Glomerular visceral epithelial cell (primary cell): ENCODE measurements at regions not wholly inside any gene's neighbourhood (a gene's known extent, or its start where the extent isn't known, plus 50 kb on each side); places are given as distances from the start of the nearest gene placed in this dataset.

ENCODE experiments used
- DNase-seq: peaks from one replicate; pipeline ENCODE4 v3.0.0-alpha.2; 2016; ENCODE audit errors: extremely low spot score

DNA sequence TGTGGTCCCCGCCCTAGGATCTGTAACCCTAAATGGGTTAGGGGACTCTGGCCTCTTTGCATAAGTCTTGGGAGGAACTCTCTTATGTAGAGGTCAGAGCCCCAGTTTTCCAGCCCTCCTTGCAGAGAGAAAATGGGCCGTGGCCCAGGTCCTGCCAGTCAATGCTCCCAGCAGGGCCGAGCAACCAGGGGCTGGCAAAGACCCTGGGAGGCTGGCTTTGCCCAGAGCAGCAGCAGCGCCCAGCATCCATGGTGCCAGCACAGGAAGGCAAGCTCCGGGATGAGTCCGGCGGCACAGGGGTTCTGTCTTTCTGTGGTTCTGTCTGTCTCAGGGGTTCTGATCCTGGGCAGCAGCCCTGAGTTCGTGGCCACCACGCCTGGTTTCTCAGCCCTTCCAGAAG is 684.8 kb downstream of the BRD1 start:
- DNase-seq, result no peak

DNA sequence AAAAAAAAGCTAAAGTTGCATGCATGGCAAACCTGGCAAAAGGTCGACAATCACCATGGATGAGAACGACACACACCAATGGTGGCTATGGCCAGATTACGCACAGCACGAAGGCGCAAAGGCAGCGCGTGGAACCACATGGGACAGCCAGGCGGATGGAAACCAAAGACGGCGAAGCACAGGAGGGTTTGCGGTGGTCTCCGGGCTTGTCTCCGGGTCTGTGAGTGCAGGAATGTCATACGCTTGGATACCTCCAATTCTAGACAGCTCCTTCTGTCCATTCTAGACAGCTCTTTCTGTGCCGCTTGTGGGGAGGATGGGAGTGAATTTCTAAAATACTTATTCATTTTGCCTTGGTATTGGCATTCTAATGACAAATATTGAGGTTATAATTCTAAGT is 685.4 kb downstream of the BRD1 start:
- DNase-seq, result no peak

DNA sequence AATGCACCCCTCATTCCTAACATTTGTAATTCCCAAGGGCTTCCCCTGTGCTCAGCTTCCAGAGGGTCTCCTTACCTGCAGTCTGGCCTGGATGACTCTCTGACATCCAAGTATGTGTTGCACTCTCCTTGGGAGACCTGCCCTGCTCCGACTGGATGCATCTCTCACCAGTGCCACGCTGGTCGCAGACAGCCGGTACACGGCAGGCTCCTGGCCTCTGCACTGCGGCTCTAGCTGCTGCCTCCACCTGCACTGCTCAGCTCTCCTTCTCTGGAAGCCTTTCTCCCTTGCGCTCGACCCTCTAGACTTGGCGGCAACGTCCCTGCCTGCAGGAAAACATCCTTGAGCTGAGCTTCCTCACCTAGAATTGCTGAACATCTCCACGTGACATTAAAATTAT is 685.9 kb downstream of the BRD1 start:
- DNase-seq, result no peak

DNA sequence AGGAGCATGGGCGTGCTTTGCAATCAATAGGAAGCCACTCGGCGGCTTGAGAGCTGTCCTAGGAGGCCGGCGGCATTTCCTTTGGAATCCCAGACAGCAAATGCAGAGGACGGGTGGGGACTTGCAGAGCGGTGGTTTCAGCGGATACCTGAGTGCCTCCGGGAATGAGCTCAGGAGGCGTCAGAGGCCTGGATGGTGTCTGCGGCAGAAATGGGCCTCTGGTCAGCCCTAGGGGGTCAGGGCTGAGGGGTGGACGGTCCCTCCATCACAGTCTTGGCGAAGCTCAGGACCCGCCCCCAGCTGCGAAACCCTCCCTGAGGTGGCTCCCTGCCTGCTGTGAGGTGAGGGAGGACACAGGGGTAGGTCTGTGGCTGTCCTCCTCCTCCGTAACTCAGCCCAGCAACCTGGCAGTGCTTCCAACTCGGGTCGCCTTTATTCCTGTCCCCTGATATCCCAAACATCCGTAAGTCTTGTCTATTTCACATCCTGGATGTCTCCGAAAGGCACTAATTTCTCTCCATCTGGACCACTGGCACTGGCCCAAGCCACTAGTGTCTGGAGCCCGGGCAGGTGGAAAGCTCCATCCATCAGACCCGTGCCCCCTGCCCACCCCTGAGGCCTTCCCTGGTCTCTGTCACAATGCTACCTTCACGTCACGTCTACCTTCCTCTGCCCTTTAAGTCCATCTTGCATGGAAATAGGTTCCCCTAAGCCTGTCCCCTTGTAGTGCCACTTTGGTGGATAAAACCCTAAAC is 686.6 kb downstream of the BRD1 start:
- no peak for DNase-seq

DNA sequence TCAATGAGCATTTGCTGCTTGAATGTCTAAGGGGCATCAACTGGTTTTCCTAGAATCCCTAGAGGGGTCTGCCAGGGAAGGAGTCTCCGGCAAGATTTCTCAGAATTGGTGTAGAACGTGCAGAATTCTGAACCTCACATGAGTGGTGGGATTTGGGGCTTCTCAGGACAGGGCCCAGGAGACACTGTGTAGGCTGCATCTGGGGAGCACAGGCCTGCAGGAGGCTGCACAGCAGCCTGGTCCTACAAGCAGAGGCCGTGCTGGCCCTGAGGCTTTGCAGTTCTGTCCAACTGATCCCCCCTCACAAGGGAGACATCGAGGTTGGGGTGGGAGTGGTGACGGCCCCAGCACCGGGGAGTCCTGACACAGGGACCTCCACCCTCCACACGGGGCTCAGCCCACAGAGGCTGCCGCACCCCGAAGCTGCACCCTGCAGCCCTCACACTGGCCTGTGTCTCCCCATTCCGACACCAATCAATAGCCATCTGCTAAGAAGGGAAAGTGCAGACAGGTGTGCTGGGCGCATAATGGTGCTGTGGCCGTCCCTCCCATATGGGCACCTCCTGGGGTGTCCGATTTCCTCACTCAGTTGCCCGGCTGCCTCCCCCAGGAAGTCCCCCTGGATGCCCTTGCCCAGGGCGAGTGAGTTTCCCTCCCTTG is 688.1 kb downstream of the BRD1 start:
- DNase-seq, result no peak

DNA sequence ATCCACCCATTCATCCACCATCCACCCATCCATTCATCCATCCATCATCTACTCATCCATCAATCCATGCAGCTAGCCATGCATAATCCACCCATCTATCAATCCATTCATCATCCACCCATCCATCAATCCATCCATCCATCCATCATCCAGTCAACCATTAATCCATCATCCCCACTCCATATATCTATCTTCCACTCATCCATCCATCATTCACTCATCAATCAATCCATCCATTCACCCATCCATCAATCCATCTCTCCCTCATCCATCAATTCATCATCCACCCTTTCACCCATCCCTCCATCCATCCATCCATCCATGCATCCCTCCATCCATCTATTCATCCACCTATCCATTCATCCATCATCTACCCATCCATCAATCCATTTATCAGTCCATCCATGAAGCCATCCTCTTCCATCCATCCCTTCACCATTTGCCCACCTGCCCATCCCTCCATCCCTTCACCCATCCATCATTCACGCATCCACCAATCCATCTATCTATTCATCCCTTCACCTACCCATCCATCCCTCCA is 689.4 kb downstream of the BRD1 start:
- no peak for DNase-seq

DNA sequence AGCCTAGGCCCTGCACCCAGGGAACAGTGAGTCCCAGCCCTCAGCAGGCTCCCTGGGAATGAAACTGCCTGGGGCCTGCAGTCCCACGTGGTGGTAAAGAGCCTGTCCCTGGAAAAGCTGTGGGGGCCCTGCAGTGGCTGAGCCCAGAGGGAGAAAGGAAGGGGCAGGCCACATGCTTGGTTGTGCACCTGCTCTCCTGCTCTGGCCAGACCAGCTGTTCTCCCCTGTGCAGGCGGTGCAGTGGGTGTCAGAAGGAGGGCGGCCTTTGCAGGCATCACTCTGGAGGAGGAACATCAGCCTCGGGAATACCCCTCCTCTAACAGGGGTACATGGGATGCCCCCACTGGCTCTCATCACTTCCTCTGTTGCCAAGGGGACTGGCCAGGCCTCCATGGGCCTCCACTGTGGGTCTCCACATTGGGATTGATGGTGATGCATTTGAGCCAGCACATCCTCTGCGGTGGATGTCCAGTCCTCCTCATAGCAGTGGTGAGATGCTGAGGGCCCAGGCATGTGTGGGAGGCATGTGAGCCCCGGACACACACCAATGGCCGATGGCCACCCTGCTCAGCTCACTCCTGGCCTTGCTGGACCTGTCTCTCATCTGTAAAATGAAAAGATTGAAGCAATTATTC is 690.4 kb downstream of the BRD1 start:
- no peak for DNase-seq

DNA sequence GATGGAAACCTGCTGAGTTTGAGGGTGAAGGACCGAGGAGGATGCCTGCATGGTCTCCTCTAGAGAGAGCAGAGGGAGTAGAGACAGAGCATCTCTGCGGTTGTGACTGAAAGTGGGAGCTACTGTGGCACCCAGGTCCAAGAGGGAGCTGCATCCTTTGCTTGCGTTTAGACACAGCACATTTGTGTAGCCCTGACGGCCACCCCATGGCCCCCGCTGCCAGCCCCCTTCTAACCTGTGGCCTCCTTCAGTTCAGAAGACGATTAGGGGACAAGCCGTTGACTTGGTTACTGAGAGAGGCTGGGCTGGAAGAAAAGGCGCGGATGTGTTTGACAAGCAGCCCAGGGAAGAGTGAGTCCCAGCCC is 690.9 kb downstream of the BRD1 start:
- DNase-seq, result no peak

DNA sequence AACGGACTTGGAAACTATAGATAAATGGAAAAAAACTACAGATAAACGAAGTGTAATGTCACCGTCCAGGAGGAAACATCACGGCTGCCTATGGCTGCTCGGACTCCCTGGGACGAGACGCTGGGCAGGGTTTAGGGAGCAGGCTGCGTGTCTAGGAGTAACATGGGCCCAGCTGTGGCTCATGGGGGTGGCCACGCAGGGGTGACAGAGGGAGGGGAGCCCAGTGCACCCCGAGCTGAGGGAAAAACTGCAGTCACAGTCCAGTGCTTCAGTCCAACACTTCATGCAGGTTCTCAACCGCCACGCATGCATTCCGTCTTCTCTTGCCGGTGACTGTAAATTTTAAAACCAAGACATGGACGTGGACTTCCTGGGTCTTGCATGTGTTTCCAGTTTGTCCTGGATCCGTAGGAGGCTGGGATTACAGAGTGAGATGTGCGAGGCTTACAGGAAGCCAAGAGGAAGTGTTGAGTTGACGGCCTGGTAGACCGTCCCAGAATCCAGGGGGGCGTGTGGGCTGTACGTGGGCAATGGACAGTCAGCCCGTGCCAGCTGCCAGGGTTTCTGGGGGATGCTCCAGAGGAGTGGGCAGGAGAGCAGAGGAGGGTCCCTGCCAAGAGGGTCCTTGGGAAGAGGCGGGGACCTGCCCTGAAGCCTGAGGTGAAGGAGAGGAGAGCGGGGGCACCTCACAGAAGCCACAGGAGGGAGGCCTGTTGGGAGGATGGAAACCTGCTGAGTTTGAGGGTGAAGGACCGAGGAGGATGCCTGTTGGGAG is 691.4 kb downstream of the BRD1 start:
- no peak for DNase-seq

DNA sequence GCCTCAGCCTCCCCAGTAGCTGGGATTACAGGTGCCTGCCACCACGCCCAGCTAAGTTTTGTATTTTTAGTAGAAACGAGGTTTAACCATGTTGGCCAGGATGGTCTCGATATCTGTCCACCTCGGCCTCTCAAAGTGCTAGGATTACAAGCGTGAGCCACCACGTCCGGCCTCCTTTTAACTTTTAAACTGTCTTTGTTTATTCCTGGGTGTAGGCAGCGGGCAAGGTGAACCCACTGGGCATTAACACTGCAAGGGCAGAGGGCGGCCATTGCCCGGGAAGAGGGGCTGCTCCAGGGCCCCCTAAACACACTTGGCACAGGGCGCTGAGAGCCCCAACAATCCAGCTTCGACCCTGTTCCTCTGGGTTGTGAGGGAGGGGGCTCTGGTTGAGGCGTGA is 693.6 kb downstream of the BRD1 start:
- no peak for DNase-seq

DNA sequence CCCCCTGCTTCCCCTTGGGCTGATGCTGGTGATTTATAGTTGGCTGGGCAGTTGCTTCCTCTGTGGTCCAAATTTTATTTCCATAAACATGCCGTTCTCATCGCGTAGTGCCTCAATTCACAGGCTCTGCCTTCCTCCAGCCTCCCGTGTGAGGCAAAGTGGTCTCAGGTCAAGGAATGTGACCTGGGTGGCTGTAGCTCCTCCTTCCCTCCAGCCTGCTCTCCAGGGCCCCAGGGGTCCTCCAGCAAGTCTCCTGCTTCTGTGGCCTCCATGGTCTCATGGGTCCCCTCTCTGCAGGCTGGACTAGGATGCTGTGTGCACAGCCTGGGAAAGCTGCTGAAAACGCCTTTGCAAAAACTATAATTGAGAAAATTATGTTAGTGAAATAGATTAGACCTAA is 694.1 kb downstream of the BRD1 start:
- no peak for DNase-seq

DNA sequence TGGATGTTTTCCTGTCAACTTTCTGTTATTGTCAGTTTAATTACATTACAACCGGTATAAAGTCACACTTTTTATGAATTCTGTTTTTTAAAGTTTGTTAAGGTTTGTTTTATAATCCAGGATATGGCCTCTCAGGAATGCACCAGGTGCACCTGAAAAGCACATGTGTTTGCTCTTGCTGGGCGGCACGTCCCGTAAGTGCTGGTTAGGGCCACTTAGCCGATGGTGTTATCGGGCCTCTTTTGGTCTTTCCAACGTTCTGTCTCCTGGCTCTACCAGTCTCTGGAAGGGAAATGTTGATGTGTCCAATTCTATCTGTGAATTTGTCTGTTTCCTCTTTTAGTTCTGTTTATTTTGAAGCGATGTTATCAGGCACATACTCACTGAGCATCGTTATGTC is 695.7 kb downstream of the BRD1 start:
- no peak for DNase-seq

DNA sequence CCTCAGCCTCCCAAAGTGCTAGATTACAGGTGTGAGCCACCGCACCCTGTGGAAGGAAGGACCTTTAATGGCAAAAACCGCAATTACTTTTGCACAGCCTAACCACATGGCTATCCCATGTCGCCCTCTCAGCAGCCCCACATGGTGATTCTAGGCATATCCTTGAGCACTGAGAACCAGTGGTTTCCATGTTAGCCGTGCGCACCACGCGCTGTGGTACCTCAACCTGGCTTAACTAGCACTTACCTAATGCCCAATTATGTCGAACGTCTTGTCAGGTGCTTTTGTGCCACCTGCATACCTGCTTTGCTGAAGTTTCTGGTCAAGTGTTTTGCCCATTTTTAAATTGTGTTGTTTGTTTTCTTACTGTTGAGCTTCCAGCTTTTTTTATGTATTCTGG is 697.9 kb downstream of the BRD1 start:
- DNase-seq, result no peak

DNA sequence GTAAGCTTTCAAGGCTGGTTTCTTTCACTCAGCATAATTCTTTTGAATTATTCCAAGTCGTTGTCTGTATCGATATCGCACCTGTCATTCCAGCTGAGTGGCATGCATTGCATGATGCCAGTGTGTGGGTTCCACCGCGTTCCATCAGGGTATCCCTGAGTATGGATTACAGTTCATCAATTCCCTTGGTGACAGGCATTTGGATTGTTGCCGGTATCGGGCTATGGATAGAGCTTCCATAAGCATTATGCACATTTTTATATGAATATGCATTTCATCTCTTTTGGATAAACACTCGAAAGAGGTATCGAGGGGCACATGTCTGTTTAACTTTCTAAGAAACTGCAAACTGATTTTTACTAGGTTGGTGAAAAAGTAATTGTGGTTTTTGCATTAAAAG is 698.8 kb downstream of the BRD1 start:
- no peak for DNase-seq

DNA sequence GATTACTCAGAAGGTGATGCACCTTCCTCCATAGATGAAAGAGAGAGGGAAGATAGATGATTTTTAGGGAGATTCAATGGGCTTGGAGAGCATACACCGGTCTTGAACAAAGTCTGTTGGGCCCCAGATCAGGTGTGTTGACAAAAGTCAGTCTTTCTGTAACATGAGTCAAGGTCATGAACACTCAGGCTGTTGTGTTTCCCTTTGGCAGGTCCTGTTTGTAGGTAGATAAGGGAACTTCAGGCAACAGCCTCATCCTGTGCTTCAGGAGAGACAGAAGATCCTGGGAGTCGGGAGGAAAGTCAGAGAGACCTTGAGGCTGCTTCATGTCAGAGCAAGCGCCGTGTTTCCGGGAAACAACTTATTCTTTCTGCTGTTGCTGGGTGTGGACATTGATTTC is 703.1 kb downstream of the BRD1 start:
- DNase-seq, result no peak

DNA sequence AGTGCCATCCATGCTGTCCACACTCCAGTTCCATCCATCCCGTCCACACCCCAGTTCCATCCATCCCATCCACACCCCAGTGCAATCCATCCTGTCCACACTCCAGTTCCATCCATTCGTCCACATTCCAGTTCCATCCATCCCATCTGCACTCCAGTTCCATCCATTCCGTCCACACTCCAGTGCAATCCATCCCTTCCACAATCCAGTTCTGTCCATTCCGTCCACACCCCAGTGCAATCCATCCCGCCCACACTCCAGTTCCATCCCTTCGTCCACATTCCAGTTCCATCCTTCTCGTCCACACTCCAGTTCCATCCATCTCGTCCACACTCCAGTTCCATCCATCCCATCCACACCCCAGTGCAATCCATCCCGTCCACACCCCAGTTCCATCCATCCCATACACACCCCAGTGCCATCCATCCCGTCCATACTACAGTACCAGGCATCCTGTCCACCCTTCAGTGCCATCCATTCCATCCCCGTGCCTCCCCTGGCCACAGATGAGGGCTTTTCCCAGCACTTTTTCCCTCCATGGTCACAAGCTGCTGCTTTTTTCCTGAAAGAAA is 704.0 kb downstream of the BRD1 start:
- DNase-seq, result no peak

DNA sequence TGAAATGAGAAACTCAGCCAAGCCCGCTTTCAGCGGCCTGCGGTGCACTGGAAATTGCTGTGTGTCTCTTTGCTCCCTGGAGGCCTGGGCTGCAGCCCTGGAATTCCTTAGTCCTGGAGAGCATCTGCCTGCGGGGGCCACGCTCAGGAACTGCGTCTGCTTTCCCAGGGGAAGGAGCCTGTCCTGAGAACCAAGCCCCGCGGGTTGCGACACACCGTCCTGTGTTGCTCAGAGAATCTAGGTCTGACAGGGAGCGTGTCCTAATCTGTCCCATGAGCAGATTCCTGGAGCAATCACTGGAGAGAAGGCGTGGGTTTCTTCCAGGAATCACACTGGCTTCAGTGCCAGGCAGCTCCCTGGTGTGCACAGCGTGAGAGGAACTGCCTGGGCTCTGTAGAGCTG is 708.1 kb downstream of the BRD1 start:
- no peak for DNase-seq

DNA sequence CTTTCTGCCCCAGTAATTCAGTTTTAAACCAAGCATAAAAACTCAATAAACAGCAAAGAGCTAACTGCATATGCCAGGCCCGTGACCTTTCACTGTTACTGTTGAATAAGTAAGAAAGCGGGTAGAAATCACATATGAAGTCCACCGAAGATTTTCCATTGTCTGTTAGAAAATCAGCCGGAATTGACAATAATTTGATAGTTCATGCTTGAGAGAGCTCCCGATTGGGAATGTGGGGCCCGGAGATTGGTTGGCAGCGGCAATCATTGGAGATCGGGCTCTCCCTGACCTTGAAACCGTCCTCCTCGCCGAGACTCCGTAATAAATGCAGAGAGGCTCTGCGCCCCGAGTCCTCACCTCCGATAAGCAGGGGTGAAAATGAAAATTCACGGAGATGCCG is 709.6 kb downstream of the BRD1 start:
- no peak for DNase-seq

DNA sequence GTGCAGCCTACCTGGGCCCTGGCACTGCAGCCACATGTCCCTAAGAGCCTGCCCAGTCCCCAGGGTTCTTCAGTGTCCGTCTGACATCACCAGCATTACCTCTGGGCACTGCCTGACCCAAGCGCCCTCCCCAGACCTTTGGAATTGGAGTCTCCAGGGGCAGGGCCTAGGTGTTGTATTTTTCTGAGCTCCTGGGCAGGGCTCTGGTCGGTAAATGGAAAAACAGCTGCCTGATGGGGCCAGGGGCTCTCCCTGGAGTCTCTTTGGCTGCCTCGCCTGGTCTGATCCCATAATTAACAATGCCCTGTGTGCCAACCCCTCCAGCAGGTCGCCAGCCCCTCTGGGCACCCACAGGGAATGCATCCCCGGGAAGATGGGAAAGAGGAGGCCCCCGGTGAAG is 710.2 kb downstream of the BRD1 start:
- no peak for DNase-seq

DNA sequence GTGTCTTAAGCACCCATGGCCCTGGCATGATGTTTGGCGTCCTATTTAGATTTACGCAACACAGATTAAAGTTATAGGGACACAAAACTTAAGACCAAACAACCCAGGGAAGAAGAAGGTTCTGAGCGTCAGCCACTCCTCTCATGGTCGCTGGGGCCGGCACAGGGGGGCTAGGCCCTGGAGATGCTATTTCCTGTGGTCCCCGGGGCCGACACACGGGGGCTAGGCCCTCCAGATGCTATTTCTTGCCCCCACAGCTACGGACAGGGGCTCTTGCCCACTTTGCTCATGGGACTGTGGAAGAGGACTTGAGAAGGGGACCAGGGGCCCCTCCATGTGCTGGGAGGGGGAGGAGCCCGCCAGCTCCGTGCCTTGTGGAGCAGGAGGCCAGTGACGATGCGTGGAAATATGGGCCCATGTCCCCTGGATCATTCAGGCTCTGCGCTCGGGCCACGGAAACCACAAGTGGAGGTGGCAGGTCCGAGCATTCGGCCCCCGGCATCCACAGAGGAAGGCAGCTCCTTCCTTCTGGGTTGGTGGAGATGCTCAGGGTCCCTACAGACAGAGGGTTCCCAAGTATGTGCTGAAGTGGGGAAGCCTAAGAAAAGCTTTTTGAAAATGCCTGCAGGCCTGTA is 711.1 kb downstream of the BRD1 start:
- DNase-seq, result no peak

DNA sequence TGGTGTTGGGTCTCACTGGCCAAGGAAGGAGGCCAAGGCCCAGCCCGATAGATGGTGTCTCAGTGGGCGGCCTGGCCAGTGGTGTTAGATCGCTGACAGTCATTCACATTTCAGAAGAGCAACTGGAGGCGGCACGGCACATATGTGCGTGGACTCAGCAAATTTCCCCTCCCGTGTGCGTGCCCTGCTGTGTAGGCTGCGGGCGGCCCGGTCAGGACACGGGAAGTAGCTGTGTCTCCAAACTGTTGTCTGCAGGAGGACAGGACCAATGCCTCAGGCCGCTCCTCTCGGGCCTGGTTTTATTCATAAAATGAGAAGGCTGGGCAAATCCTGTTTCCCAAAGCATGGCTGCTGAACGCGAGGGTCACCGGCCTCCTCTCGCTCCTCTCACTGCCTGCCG is 711.7 kb downstream of the BRD1 start:
- no peak for DNase-seq

DNA sequence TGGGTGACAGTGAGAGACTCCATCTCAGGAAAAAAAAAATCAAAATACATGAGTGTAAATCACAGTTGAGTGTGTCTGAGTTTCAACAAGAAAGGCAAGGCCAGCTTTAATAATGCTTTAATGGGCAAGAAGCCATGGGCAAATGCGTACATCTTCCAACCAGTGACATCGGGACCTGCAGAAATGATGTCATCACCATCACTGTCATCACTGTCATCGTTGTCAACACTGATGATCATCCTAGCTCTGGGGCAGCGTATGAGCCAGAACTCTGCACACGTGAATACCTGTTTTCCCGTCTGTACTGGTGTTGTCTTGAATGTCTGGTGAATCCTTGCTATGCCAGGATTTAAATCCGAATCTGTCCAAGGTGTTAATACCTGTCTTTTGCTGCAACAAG is 712.5 kb downstream of the BRD1 start:
- DNase-seq, result no peak
